Right atrium auricular region (tissue), 2 donors: ENCODE measurements at regions not wholly inside any gene's neighbourhood (a gene's known extent, or its start where the extent isn't known, plus 50 kb on each side); places are given as distances from the start of the nearest gene placed in this dataset.
"Not testable (repeated sequence)": the region's sequence is repeated elsewhere in the genome, so short reads cannot be mapped to it uniquely, and the experiment has no call there.

Source experiments
- DNase-seq: peaks from one replicate; pipeline ENCODE4 v3.0.0-alpha.2; 2019; ENCODE audit warnings: low spot score
- H3K27ac ChIP-seq, 2 donors: fragments of 200-600 bp; sonication (generic); 1 replicate in 1 of 2; 2 replicates in 1 of 2; pipeline ENCODE4 v1.5.1; 2016 to 2019
- H3K27me3 ChIP-seq, 2 donors: fragments of 200-600 bp; sonication (generic); one replicate each; pipeline versions ENCODE4 v1.5.1 to v1.6.0; 2017 to 2019
- H3K36me3 ChIP-seq: fragments of 200-600 bp; sonication (generic); one replicate; pipeline ENCODE4 v1.5.1; 2016
- H3K4me1 ChIP-seq, 2 donors: fragments of 200-600 bp; sonication (generic); one replicate each; pipeline versions ENCODE4 v1.5.1 to v1.6.0; 2017 to 2019
- H3K4me3 ChIP-seq, 2 donors: fragments of 200-600 bp; sonication (generic); 1 replicate in 1 of 2; 2 replicates in 1 of 2; pipeline ENCODE4 v1.5.1; 2017 to 2019; ENCODE audit warnings: mild to moderate bottlenecking in 1 of 2, moderate library complexity in 1 of 2
- H3K9me3 ChIP-seq, 2 donors: fragments of 200-600 bp; sonication (generic); one replicate each; pipeline ENCODE4 v1.5.1; 2019
- CTCF ChIP-seq, 2 donors: fragments of 200-600 bp; sonication (generic); IDR thresholded peaks; one replicate each; pipeline ENCODE4 v1.5.1; 2019; ENCODE audit warnings: antibody characterized with exemption in 2 of 2

GRCh38 chr14:41549821-41550607, 56.7 kb upstream of the LRFN5 start:
- no peak for TF ChIP-seq CTCF (IDR thresholded peaks at IDR 0.05)
- no peaks in the 10 kb centered on the region for H3K9me3 ChIP-seq
- H3K4me3 ChIP-seq, result no peak overlapping the region
- H3K27ac ChIP-seq, result no peak overlapping the region
- no peak for DNase-seq
- H3K27me3 ChIP-seq, result no peaks in the 10 kb centered on the region
- no peaks in the 10 kb centered on the region for H3K4me1 ChIP-seq
- no peaks in the 10 kb centered on the region for H3K36me3 ChIP-seq

GRCh38 chr14:41549282-41549681, 57.4 kb upstream of the LRFN5 start:
- Histone ChIP-seq H3K4me3 (no peak overlapping the region), H3K9me3 (no peaks in the 10 kb centered on the region), H3K27ac (no peak overlapping the region), H3K27me3 (no peaks in the 10 kb centered on the region), H3K4me1 (no peaks in the 10 kb centered on the region), H3K36me3 (no peaks in the 10 kb centered on the region)
- DNase-seq, result no peak
- no peak for TF ChIP-seq CTCF (IDR thresholded peaks at IDR 0.05)

DNA sequence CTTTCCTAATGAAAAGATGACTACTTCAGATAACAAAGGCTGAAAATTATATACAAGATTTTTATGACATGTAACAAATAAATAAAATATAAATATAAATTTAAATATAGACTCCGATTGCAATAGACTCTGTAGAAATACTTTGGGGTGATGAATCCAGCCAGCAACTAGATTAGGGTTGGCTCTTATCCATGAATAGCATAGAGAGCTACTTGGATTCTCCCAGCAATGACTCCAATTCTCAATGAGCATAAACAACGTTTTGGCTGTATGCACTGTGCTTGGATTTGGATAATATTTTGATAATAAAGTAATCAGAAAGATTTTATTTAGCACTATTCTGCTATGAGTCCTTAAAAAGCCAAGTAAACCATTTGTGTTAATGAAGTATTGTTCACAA, 58.0 kb upstream of the LRFN5 start:
- Histone ChIP-seq H3K27ac (no peak overlapping the region), H3K4me1 (no peaks in the 10 kb centered on the region), H3K9me3 (no peaks in the 10 kb centered on the region)

GRCh38 chr14:41541333-41541732, 65.3 kb upstream of the LRFN5 start:
- no peak overlapping the region for H3K27ac ChIP-seq
- no peak overlapping the region for H3K4me3 ChIP-seq
- no peaks in the 10 kb centered on the region for H3K4me1 ChIP-seq
- H3K36me3 ChIP-seq, result no peaks in the 10 kb centered on the region
- DNase-seq, result no peak
- H3K9me3 ChIP-seq, result peaks cover 0 to 15% of the 10 kb centered on the region in 2 donors
- TF ChIP-seq CTCF (IDR thresholded peaks at IDR 0.05), result no peak
- no peaks in the 10 kb centered on the region for H3K27me3 ChIP-seq

More for the DNA sequence above, 58.0 kb upstream of the LRFN5 start:
- DNase-seq, result no peak
- no peak overlapping the region for H3K4me3 ChIP-seq
- no peaks in the 10 kb centered on the region for H3K36me3 ChIP-seq
- H3K27me3 ChIP-seq, result no peaks in the 10 kb centered on the region
- TF ChIP-seq CTCF (IDR thresholded peaks at IDR 0.05), result no peak

DNA sequence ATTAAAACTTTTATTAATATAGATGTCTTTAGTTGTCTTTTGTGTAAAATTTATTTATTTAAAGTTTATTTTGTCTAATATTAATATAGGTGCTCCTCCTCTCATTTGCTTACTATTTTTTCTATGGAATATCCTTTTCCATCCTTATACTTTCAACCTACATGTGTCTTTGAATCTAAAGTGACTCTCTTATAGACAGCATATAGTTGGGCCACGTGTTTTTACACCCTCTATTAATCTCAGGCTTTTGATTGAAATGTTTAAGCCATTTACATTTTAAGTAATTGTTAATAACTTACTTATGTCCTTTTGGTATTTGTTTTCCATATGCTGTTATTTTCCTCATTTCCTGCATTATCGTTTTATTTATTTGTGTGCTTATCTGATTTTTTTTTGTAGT, 74.4 kb upstream of the LRFN5 start:
- peaks cover 0 to 19% of the 10 kb centered on the region in 2 donors for H3K9me3 ChIP-seq
- no peak overlapping the region for H3K4me3 ChIP-seq
- no peak for TF ChIP-seq CTCF (IDR thresholded peaks at IDR 0.05)
- no peak overlapping the region for H3K27ac ChIP-seq
- H3K4me1 ChIP-seq, result no peaks in the 10 kb centered on the region
- no peak for DNase-seq
- H3K36me3 ChIP-seq, result no peaks in the 10 kb centered on the region
- H3K27me3 ChIP-seq, result no peaks in the 10 kb centered on the region

DNA sequence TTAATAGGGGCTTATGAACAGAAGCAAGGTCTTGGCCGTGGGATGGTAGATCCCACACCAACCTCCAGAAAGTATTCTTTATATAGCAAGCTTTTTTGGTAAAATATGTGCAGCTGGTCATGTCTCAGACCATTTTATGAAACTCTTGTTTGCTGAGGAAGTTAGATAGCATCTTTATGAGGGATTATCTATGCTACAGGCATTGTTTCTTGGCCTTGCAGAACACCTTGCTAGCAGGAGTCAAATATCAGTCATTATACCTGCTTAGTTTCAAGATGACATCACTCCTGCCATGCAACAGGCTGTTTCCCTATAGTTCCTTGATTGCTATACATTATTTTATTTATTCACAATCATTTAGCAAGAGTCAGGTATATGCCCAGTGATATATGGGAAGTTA, 84.8 kb upstream of the LRFN5 start:
- no peaks in the 10 kb centered on the region for H3K4me1 ChIP-seq
- no peaks in the 10 kb centered on the region for H3K27me3 ChIP-seq
- no peaks in the 10 kb centered on the region for H3K36me3 ChIP-seq
- no peak for DNase-seq
- no peak for TF ChIP-seq CTCF (IDR thresholded peaks at IDR 0.05)
- H3K27ac ChIP-seq, result no peak overlapping the region
- no peak overlapping the region for H3K4me3 ChIP-seq
- no peaks in the 10 kb centered on the region for H3K9me3 ChIP-seq

- not testable (repeated sequence) for H3K4me1 ChIP-seq, H3K4me3 ChIP-seq, H3K27ac ChIP-seq, H3K36me3 ChIP-seq, DNase-seq, H3K9me3 ChIP-seq, H3K27me3 ChIP-seq
These were observed 88.6 kb upstream of the LRFN5 start for GRCh38 chr14:41518030-41518429.
